ENCODE measurements at regions not wholly inside any gene's neighbourhood (a gene's known extent, or its start where the extent isn't known, plus 50 kb on each side); places are given as distances from the start of the nearest gene placed in this dataset.
"Not testable (repeated sequence)": the region's sequence is repeated elsewhere in the genome, so short reads cannot be mapped to it uniquely, and the experiment has no call there.

DNA sequence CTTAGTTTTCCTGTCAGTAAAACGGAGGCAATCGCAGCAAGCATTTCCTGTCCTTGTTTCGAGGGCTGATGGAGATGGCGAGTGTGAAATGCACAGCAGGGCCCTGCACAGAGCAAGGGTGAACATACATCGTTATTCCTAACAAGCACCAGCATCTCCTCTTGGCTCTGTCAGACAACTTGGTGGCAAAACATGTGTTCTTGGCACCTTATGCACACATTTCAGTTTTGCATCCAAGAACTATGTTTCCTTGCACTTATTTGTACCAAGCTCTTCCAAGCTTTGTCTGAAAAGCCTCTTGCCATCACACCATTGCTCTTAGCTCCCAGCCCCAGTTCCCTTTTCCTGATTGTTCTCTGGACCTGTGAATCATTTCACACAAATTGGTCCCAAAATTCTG lies 132.9 kb upstream of the GRB10 start:
- no peak for DNase-seq

DNA sequence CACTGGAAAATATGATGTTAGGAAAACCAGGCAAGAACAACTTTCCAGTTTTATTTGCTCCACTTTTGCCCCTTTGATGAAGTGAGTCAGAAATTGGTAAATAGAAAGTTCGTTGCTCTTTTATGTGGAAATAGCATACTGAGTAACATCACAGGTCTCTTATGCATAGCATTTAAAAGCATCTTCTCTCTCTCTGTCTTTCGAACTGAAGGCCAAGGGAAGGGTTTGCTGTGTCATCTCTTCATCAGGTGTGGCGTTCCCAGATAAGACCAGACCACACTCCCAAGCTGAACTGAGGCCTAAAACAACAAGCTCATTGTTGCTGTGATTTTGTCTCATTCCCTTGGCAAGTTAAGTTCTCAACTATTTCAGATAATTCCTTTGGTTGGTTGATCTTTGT lies 131.8 kb upstream of the GRB10 start:
- DNase-seq = no peak

DNA sequence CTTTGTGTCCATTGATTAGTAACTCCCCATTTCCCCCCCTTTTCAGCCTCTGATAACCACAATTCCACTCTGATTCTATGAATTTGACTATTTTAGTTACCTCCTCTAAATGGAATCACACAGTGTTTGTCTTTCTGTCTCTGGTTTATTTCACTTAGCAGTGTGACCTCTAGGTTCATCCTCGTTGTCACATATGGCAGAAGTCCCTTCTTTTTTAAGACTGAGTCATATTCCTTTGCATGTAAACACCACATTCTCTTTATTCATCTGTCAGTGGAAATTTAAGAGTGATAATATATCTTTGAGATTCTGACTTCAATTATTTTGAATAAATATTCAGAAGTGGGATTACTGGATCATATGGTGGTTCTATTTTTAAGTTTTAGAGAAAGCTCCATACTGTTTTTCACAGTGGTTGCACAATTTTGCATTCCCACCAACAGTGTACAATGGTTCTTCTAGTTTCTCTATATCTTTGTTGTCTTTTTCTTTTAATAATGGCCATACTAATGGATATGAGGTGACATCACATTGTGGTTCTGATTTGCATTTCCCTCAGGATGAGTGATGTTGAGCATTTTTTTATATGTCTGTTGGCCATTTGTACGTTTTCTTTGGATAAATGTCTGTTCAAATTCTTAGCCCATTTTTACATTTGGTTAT lies 126.1 kb upstream of the GRB10 start:
- no peak for DNase-seq

DNA sequence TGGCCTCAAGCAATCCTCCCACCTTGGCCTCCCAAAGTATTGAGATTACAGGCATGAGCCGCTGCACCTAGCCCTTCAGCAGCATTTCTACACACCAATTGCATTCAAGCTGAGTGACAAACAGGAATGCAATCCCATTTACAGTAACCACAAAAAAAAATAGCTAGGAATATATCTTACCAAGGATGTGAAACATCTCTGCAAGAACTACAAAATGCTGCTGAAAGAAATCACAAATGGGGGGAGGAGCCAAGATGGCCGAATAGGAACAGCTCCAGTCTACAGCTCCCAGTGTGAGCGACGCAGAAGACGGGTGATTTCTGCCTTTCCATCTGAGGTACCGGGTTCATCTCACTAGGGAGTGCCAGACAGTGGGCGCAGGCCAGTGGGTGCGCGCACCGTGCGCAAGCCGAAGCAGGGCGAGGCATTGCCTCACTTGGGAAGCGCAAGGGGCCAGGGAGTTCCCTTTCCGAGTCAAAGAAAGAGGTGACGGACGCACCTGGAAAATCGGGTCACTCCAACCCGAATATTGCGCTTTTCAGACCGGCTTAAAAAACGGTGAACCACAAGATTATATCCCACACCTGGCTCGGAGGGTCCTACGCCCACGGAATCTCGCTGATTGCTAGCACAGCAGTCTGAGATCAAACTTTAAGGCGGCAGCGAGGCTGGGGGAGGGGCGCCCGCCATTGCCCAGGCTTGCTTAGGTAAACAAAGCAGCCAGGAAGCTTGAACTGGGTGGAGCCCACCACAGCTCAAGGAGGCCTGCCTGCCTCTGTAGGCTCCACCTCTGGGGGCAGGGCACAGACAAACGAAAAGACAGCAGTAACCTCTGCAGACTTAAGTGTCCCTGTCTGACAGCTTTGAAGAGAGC lies 116.1 kb upstream of the GRB10 start:
- DNase-seq = not testable (repeated sequence)

DNA sequence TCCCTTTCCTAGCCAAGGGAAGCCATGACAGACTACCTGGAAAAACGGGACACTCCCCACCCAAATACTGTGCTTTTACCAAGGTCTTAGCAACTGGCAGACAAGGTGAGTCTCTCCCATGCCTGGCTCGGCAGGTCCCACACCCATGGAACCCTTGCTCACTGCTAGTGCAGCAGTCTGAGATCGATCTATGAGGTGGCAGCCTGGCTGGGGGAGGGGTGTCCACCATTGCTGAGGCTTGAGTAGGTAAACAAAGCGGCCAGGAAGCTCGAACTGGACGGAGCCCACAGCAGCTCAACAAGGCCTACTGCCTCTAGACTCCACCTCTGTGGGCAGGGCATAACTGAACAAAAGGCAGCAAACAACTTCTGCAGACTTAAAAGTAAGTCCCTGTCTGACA lies 104.4 kb upstream of the GRB10 start:
- DNase-seq = not testable (repeated sequence)

DNA sequence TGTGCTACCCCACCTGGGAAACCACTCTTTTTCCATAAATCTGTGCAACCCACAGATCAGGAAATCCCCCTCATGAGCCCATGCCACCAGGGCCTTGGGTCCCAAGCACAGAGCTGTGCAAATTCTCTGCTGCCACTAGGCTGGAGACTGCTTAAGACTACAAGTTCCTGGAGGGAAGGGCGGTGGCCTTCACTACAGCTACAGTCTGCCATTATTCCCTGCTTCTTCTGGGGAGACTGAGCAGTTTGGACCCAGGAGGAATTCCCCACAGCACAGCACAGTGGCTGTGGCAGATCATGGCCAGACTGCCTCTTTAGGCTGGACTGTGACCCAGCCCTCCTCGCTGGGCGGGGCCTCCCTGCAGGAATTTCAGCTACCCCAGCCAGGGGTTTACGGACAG lies 89.7 kb upstream of the GRB10 start:
- no peak for DNase-seq

DNA sequence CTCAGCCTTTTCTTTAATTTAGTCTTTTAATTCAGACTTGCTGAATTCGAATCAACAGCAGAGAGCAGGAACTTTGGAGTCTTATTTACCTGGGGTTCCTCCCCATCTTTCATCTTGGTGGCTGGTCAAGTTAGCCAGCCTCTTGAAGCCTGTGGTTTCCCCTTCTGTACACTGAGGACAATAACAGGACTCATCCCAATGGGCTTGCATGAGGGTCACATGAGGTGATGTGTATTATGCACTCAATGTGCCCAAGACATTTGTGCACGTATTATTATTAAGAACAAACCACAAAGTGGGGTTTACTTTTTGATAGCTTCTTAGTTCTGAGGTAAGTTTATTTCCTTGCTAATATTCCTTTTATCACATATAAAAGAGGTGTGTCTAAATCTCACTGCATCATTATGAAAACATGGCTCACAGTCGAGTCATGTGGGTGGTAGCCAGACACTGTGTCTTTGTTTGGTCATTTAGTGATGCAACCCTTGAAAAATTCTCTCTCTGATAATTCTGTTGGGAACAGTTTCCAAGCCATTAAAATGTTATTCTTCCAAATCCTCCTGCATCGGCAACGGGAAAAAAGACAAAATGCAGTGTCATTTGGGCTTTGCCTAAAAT lies 86.5 kb upstream of the GRB10 start:
- DNase-seq = peak; percentile 1

DNA sequence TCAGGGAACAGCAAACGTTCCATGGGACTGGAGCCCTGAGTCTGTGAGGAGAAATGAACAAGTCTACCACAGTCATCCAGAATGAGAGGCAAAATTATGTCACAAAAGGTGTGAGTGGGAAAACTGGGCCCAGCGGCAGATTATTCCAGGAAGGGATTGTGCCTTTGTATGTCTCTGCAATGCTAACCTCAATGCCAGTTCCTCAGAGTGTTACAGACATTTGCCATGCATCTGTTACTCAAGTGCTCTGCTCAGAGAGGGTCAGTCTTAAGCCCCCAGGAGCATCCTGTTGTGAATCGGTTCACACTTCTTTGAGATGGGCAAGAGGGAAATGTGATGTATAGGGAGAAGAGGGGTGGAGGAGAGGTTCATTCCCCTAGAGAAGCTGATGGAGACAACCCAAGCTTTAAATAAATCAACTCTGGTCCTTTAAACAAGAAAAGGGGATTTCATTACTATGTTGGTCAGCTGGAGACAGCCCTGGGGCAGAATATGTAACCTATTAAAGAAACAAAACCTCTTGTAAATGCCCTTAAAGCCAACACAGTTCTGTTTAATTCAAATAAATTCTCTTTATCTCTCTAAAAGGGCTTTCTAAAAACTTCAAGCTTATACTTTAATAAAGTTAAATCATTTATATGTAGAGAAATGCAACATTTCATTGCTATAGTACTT lies 85.9 kb upstream of the GRB10 start:
- DNase-seq = no peak

DNA sequence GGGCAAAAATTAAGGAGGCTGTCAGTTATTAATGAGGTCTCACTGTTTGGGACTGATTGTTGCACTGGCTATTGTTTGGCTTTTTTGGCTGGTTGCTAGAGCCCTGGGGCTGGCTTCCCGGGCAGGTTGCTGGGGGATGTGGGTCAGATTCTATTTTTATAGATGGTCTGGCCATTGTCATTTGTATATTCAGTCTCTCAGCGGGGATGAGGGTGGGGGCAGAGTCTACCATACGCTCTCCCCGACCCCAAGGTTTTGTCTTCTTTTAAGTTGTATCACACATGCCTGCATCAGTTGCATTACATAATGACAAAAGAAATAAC lies 84.3 kb upstream of the GRB10 start:
- DNase-seq = no peak

DNA sequence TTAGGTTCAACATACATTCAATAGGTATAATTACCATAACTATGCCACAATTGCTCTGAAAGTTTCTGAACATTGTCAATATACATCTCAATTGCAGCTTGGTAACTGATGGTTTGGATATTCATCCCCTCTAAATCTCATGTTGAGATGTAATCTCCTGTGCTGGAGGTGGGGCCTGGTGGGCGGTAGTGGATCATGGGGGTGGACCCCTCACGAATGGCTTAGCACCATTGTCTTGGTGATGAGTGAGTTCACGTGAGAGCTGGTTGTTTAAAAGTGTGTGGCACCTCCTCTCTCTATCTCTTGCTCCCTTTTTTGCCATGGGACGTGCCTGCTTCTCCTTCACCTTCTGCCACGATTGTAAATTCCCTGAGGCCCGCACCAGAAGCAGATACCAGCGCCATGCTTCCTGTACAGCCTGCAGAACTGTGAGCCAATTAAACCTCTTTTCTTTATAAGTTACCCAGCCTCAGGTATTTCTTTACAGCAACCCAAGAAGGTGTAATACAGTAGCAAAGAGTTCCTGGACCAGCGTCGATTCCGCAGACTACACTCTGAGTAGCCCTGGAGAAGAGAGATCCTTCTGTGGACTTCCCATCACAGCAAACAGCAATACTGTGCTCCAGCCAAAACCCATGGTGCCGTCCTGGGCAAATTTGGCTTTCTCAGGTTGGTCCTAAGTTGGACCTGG lies 83.8 kb upstream of the GRB10 start:
- DNase-seq = no peak

DNA sequence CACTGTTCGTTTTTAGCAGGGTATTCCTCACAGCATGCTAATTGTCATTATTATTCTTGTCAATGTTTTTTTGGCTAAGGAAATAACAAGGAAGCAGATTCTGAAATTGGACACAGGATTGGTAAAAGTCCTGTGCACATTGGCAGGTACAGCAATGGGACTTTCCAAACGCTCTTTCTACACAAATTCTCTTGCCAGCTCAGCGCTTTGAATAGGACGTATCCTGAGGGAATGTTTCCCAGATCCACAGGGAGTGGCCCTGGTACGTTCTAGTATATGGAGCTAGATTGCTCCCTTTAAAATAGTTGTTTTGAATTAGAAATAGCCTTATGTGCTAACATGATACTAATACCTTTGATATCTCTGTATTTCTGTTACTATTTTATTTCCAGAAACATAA lies 82.8 kb upstream of the GRB10 start:
- no peak for DNase-seq

DNA sequence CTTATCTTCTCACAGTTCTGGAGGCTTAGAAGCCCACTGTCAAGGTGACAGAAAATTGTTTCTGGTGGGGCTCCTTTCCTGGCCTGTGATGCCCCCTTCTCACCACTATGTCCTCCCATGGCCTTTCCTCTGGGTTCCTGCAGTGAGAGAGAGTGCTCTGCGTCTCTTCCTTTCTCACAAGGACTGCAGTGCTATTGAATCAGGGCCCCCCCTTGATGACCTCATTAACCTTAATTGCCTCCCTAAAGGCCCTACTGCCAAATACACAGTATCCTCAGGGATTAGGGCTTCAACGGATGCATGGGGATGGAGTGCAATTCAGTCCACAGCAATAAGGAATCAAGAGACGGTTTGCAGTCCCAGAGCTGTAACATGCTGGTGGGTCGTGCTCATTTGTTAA lies 82.0 kb upstream of the GRB10 start:
- DNase-seq = no peak

DNA sequence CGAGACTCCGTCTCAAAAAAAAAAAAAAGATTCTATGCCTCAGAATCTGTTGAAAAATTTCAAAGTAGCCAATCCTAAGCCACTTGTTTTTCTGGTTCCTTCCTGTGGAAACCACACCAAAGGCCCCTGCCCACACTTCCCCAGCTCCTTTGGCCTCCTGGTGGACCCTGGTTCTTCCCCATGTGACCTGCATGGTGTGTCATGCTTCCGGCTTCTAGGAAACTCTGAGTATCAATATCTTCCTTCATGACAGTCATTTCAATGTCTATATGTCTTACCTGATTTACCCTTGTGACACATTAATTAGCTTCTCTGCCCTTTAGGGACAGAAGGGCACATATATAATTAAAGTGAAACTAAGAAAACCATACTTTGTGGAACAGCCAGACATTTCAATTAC lies 80.4 kb upstream of the GRB10 start:
- no peak for DNase-seq

DNA sequence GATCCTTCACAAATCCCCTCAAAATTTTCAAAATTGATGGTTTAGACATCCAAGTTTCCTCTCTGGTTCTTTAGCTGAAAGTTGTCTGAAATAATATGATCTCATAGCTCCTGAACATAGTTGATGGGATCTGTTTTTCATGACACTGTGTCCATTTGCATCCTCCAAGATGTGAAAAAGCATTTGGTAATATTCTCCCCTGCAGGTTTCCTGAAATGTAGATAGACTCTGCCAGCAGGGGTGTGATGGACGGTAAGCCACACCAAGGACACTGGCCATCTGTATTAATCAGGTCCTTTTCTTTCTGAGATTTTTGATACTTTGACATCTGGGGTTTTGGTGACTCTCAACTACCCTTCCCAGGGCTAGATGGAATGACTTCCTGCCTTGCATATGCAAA lies 79.6 kb upstream of the GRB10 start:
- DNase-seq = no peak

DNA sequence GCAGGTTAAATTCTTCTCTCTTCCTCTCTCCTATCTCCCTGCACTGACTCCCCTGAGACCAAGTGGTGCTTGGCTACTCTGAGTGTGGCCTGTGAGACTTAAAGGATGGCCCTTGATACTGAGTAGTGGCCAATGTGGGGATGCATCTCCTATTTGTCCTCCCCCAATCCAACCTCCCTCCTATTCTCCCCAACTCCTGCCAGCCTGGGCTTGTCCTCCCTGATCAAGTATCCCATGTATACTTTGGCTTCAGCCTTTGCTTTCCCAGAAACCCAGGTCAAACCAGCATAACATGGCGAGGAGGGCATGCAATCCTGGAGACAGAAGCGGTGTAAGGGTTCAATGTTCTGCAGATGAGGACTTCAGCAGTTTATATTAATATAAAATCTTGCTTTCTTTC lies 77.9 kb upstream of the GRB10 start:
- no peak for DNase-seq

DNA sequence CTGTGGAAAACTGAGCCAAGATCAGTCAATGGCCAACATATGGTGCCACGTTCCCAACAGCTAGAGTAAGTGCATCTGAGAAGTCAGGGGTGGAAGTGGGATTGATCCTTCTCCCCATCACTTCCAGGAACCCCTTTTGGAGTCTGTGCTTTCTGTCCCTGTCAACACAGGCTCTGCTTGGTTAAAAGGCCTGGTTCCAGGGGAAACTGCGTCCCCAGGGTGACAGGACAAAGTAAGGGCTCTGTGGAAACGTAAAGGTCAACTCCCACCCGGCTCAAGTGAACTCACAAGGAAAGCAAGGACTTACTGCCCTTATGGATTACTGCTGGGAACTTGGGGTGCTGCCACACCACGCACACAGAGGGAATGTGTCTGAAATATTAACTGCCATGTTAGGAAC lies 77.5 kb upstream of the GRB10 start:
- DNase-seq = no peak

DNA sequence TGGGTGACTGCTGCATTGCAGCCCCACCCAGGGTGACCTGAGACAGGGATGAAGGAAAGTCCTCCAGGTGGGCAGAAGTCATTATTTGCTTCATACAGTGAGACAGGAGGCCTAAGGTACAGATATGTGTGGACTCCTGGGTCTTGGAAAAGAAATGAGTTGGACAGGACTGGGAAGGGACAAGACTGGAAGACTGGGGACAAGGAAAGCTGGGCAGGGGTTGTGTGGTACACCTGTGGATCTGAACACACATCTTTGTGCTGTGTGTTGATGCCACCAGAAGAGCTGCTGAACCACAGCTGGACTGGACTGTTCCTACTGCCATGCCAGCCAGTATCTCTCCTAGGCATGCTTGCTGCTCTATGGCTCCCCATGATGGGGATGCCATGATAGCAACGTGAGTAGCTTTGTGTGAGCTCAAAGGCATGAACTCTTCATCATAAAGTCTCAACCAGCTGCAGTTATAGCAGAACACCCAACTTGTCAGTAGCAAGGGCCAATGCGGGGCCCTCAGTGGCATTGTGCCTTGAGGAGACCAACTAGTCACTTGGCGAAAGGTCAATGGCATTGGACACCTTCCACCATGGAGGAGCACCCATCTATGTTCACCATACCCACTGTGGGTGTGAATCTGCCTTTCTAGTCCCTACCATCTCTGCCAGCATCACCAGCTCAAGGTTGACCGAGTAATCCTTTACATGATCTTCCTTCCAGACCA lies 76.0 kb upstream of the GRB10 start:
- DNase-seq = no peak

DNA sequence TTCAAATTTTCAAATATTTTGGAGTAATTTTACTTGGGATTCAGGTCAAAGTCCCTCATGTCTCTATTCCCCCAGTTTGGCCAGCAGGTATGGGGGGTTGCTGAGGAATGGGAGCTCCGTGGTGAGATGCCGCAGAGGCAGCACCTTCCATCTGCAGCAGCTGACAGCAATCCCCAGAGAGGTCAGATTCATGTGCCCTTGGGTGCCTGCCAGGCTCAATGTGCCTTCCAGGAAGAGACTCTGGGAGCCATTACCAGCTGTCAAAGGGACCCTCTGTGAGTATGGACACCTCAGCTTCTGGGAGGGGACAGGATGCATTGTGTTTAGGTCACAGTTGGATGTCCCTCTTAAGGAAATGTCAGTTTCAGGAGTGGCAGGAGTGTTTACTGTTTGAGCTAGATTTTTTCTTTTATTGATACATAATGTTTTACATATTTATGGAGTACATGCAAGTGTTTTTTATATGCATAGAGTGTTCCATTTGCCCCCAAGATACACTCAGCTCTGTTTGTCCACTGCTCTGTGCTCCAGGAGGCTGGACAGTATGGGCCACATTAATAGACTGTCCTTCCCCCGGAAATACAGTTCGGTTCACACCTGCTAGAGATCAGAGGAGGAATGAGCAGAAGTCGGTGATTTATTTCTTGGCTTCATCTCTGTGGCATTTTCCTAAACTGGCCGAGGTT lies 75.3 kb upstream of the GRB10 start:
- DNase-seq = no peak

DNA sequence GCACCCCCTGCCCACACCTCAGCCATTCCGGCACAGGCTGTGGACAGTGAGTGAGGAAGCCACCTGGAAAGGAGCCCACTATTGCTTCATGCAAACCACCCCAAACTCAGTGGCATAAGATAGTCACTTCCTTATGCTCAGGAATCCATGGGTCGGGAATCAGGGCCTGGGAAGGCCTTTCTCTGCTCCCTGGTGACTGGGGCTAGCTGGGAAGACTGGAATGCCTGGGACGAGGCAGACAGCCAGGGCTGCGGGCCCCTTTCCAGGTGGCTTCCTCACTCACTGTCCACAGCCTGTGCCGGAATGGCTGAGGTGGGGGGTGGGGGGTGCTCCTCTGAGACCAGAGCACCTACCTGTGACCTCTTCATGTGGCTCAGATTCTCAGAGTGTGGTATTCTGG lies 74.1 kb upstream of the GRB10 start:
- no peak for DNase-seq

DNA sequence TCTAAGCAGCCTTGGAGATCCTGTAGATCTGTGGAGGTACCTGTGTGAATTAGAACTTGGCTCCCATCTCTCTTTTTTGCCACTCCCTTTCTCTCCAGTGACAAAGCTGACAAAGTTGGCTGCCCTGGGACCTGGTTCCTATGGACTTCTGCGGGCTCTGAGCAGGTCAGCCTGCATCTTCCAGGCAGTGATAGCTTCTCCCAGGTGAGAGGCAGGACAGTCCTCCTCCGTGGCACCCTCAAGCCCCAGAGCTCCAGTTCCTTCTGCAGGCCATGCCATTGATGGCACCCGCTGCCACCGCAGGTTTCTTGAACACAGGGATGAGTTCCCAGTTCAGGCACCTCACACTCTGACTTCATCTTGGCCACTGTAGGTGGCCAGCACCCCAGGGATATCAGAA lies 73.5 kb upstream of the GRB10 start:
- DNase-seq = no peak

DNA sequence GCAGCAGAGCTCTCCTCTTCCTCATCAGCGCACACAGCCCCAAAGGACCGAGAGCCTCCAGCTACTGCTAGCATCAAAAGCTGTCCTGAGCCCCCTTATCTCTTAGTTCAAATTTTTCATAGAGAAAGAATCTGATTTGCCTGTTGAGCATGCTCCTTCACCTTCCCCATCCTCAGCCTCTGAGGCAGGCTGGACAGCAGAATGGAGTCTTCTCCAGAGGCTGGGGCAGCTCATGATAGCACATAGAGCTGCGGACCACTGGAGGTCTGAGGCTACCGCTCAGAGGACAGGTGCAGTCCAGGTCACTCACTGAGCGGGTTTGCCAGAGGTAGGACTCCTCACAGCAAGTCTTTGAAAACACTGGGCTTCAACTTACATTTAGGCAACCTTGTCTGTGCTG lies 72.8 kb upstream of the GRB10 start:
- DNase-seq = no peak

Measured in skin of body (tissue), 1 donor.